GM23248 (cell line): ENCODE measurements at regions not wholly inside any gene's neighbourhood (a gene's known extent, or its start where the extent isn't known, plus 50 kb on each side); places are given as distances from the start of the nearest gene placed in this dataset.

Experiments
- EZH2 ChIP-seq: fragments of 200-600 bp; sonication (generic); IDR thresholded peaks from 2 replicates; pipeline ENCODE4 v1.6.1; 2018; ENCODE audit warnings: antibody characterized with exemption, mild to moderate bottlenecking; ENCODE audit not compliant: insufficient read depth, poor library complexity, severe bottlenecking
- EZH2phosphoT487 ChIP-seq: fragments of 200-600 bp; sonication (generic); IDR thresholded peaks from 2 replicates; pipeline ENCODE4 v1.6.1; 2018; ENCODE audit warnings: antibody characterized with exemption, moderate library complexity, mild to moderate bottlenecking, low read depth; ENCODE audit not compliant: insufficient read depth

- no peak for TF ChIP-seq EZH2
- no peak for TF ChIP-seq EZH2phosphoT487
Observed at GRCh38 chr4:23707652-23708026, 182.2 kb downstream of the PPARGC1A start.
